Caco-2 (cell line): ENCODE measurements at regions not wholly inside any gene's neighbourhood (a gene's known extent, or its start where the extent isn't known, plus 50 kb on each side); places are given as distances from the start of the nearest gene placed in this dataset.

ENCODE experiments used
- BruUV-seq: library from RNA; stranded (reverse); fragments of 400-500 nt; replicated peaks from 2 replicates; lab custom pipeline; 2021; lab: Mats Ljungman, UMichigan
- CTCF ChIA-PET: fragments of 300-600 bp; sonication (Branson Sonifier 250); formaldehyde crosslinking; loops from one replicate; lab custom pipeline; 2022; ENCODE audit warnings: antibody characterized with exemption; lab: Charles Lee
- POLR2A ChIA-PET: fragments of 300-600 bp; sonication (Branson Sonifier 250); formaldehyde crosslinking; loops from one replicate; lab custom pipeline; 2022; ENCODE audit warnings: antibody characterized with exemption; lab: Charles Lee
- DNase-seq, 2 experiments: peaks; one replicate each; pipeline versions ENCODE4 v3.0.0 to v3.0.0-alpha.2; 2020 to 2022
- H3K27me3 ChIP-seq: replicated peaks from 2 replicates; pipeline ENCODE4 v1.6.0; 2011; ENCODE audit warnings: low read length; ENCODE audit not compliant: control insufficient read depth, insufficient read depth
- H3K36me3 ChIP-seq: 2 replicates; pipeline ENCODE4 v1.5.1; 2011; ENCODE audit warnings: low read length; ENCODE audit not compliant: control insufficient read depth, insufficient read depth
- H3K4me1 ChIP-seq: fragments of 250-450 bp; sonication (Bioruptor Pico); 2 replicates; pipeline ENCODE4 v1.5.1; 2020; ENCODE audit warnings: mild to moderate bottlenecking
- H3K4me3 ChIP-seq: 2 replicates; pipeline ENCODE4 v1.5.1; 2011; ENCODE audit warnings: low read depth, mild to moderate bottlenecking, control low read depth, low read length
- H3K9me3 ChIP-seq: fragments of 250-450 bp; sonication (Bioruptor Pico); 2 replicates; pipeline ENCODE4 v1.5.1; 2020; ENCODE audit warnings: mild to moderate bottlenecking, moderate library complexity
- H3K27ac Mint-ChIP-seq: one replicate; pipeline ENCODE4 v1.8.0; 2022; ENCODE audit warnings: mixed read lengths; ENCODE audit not compliant: unreplicated experiment
- H3K27me3 Mint-ChIP-seq: one replicate; pipeline ENCODE4 v1.8.0; 2022; ENCODE audit warnings: mixed read lengths; ENCODE audit not compliant: insufficient read depth, unreplicated experiment
- H3K36me3 Mint-ChIP-seq: one replicate; pipeline ENCODE4 v1.8.0; 2022; ENCODE audit warnings: mild to moderate bottlenecking, mixed read lengths; ENCODE audit not compliant: insufficient read depth, unreplicated experiment
- H3K4me1 Mint-ChIP-seq: one replicate; pipeline ENCODE4 v1.8.0; 2022; ENCODE audit warnings: low read depth, mixed read lengths; ENCODE audit not compliant: unreplicated experiment
- H3K4me3 Mint-ChIP-seq: one replicate; pipeline ENCODE4 v1.8.0; 2022; ENCODE audit warnings: mild to moderate bottlenecking, moderate library complexity, mixed read lengths; ENCODE audit not compliant: unreplicated experiment
- H3K9me3 Mint-ChIP-seq: one replicate; pipeline ENCODE4 v1.8.0; 2022; ENCODE audit warnings: mixed read lengths; ENCODE audit not compliant: unreplicated experiment
- intact Hi-C: fragments of 100-400 bp; cut with micrococcal nuclease; formaldehyde crosslinking; loops from one replicate; pipeline ENCODE4 v1.10.0; 2022; ENCODE audit not compliant: unreplicated experiment
- TF ChIP-seq, protein P1 (sequence below), 2 experiments: fragments of 200-600 bp in 1 of 2; IDR thresholded peaks; 1 replicate in 1 of 2; 2 replicates in 1 of 2; pipeline versions ENCODE4 v1.5.1 to v1.8.0; 2011 to 2022; ENCODE audit warnings: antibody characterized with exemption in 1 of 2, control low read depth in 1 of 2, inconsistent platforms in 1 of 2, low read depth in 1 of 2, low read length in 1 of 2, mild to moderate bottlenecking in 1 of 2, moderate library complexity in 1 of 2; ENCODE audit not compliant: insufficient read depth in 1 of 2, severe bottlenecking in 1 of 2, unreplicated experiment in 1 of 2

GRCh38 chr6:11311970-11312369 lies 79.5 kb upstream of the NEDD9 start:
- BruUV-seq: no TSS peak
- CTCF ChIA-PET: no interaction called here
- TF ChIP-seq, protein P1, sequence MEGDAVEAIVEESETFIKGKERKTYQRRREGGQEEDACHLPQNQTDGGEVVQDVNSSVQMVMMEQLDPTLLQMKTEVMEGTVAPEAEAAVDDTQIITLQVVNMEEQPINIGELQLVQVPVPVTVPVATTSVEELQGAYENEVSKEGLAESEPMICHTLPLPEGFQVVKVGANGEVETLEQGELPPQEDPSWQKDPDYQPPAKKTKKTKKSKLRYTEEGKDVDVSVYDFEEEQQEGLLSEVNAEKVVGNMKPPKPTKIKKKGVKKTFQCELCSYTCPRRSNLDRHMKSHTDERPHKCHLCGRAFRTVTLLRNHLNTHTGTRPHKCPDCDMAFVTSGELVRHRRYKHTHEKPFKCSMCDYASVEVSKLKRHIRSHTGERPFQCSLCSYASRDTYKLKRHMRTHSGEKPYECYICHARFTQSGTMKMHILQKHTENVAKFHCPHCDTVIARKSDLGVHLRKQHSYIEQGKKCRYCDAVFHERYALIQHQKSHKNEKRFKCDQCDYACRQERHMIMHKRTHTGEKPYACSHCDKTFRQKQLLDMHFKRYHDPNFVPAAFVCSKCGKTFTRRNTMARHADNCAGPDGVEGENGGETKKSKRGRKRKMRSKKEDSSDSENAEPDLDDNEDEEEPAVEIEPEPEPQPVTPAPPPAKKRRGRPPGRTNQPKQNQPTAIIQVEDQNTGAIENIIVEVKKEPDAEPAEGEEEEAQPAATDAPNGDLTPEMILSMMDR (IDR thresholded peaks at IDR 0.05; ENCODE audit: insufficient read depth in 1 of 2, low read depth in 1 of 2, low read length in 1 of 2, severe bottlenecking in 1 of 2, unreplicated experiment in 1 of 2): no peak
- no peak for DNase-seq
- POLR2A ChIA-PET: no interaction called here
- Mint-ChIP-seq H3K36me3 (no peaks in the 10 kb centered on the region), H3K9me3 (peaks cover 29% of the 10 kb centered on the region), H3K4me1 (peaks cover 12% of the 10 kb centered on the region), H3K27me3 (no peaks in the 10 kb centered on the region), H3K27ac (no peak overlapping the region), H3K4me3 (no peak overlapping the region)
- Histone ChIP-seq H3K4me1 (0 out of 2 replicates have a peak, but pooled peaks cover 8% of the 10 kb centered on the region), H3K27me3 (no peaks in the 10 kb centered on the region), H3K36me3 (no peaks in the 10 kb centered on the region), H3K4me3 (no peak overlapping the region), H3K9me3 (no peaks in the 10 kb centered on the region)
- intact Hi-C loops: no loop called here

DNA sequence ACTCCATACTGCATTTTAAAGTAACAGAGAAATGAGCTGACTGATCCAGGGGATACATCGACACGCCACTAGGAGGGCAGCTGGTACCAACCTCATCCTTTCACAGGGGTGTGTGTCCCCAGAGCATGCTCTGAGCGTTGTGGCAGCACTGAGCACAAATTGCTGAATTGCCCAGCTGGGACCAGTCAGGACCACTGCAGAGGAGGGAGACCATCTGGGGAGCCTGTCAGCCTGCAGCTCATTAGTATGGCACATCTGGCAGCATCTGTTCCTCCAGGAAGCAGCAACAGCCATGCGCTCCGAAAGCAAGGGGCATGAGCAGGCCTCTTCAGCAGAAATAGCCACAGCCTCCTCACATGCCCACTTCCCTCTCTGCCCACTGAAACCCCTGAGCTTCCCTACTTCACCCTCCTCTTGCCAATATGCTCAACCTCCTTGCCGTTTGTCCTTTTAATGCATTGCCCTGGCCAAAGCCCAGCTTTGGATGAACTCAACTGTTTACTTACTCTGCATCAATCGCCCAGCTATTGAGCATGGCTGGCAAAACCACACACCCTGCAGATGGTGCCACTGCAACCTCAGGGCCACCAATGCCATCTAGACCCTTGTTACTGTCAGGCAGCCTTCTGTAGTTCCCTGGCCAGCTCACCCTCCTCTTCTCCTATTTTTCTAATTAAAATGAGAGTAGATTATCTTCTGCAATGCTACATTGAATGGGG lies 77.6 kb upstream of the NEDD9 start:
- H3K4me3 ChIP-seq: no peak overlapping the region
- no peaks in the 10 kb centered on the region for H3K36me3 Mint-ChIP-seq
- no peak overlapping the region for H3K27ac Mint-ChIP-seq
- intact Hi-C loops: no loop called here
- no peaks in the 10 kb centered on the region for H3K27me3 ChIP-seq
- H3K36me3 ChIP-seq: no peaks in the 10 kb centered on the region
- no peaks in the 10 kb centered on the region for H3K4me1 Mint-ChIP-seq
- H3K4me1 ChIP-seq: no peaks in the 10 kb centered on the region; the same call in 1 of the 2 replicates
- no peak for DNase-seq
- no peaks in the 10 kb centered on the region for H3K9me3 ChIP-seq
- H3K27me3 Mint-ChIP-seq: no peaks in the 10 kb centered on the region
- H3K9me3 Mint-ChIP-seq: peaks cover 20% of the 10 kb centered on the region
- H3K4me3 Mint-ChIP-seq: no peak overlapping the region
- ChIA-PET CTCF (interaction anchor here (1.0 kb wide), 1 partner anchor 68 kb away, joined by 3 read pairs; no protein-coding TSS in a partner anchor), POLR2A (no interaction called here)
- TF ChIP-seq, protein P1 (IDR thresholded peaks at IDR 0.05; ENCODE audit: insufficient read depth in 1 of 2, low read depth in 1 of 2, low read length in 1 of 2, severe bottlenecking in 1 of 2, unreplicated experiment in 1 of 2): no peak
- BruUV-seq: no TSS peak

DNA sequence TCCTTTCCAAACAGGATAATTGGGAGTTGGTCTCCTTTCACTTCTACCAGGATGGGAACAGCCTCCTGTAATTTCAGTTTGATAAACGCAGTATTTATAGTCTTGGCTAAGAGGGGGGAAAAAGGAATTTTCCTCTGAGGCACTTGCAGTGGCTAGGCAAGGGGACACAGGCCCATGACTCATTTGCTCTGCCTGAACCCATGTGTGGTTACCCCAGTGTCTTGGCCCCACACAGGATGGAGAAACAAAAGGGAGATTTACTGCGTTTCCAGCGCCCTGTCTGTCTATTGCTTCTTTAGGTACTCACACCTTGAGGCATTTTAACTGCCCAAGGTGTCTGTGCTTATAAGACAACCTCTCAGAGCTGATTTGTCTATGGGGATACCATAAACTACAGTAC lies 74.8 kb upstream of the NEDD9 start:
- POLR2A ChIA-PET: no interaction called here
- no peaks in the 10 kb centered on the region for H3K36me3 Mint-ChIP-seq

More for the DNA sequence above, 74.8 kb upstream of the NEDD9 start:
- no peak for DNase-seq
- BruUV-seq: no TSS peak
- Histone ChIP-seq H3K36me3 (no peaks in the 10 kb centered on the region), H3K27me3 (no peaks in the 10 kb centered on the region), H3K9me3 (no peaks in the 10 kb centered on the region), H3K4me1 (no peaks in the 10 kb centered on the region; the same call in 1 of the 2 replicates), H3K4me3 (no peak overlapping the region)
- Mint-ChIP-seq H3K4me3 (no peak overlapping the region), H3K4me1 (no peaks in the 10 kb centered on the region), H3K27ac (no peak overlapping the region), H3K27me3 (no peaks in the 10 kb centered on the region), H3K9me3 (peaks cover 19% of the 10 kb centered on the region)
- intact Hi-C loops: no loop called here
- CTCF ChIA-PET: no interaction called here
- TF ChIP-seq, protein P1 (IDR thresholded peaks at IDR 0.05; ENCODE audit: insufficient read depth in 1 of 2, low read depth in 1 of 2, low read length in 1 of 2, severe bottlenecking in 1 of 2, unreplicated experiment in 1 of 2): no peak
